PFSK-1 (cell line): ENCODE measurements at regions not wholly inside any gene's neighbourhood (a gene's known extent, or its start where the extent isn't known, plus 50 kb on each side); places are given as distances from the start of the nearest gene placed in this dataset.

Source experiments
- POLR2AphosphoS5 ChIP-seq: IDR thresholded peaks from 2 replicates; pipeline ENCODE4 v1.6.1; 2012; ENCODE audit warnings: low read depth, mild to moderate bottlenecking, control low read depth, low read length, moderate library complexity
- TAF1 ChIP-seq: IDR thresholded peaks from 2 replicates; pipeline ENCODE4 v1.6.1; 2012; ENCODE audit warnings: low read length, control low read depth, borderline replicate concordance; ENCODE audit not compliant: insufficient read depth
- TF ChIP-seq, protein P1 (sequence below), 2 experiments: IDR thresholded peaks; 2 replicates each; pipeline versions ENCODE4 v1.6.1 to v1.8.0; 2011 to 2012; ENCODE audit warnings: low read depth in 2 of 2, low read length in 2 of 2, control low read depth in 1 of 2, inconsistent platforms in 1 of 2, mild to moderate bottlenecking in 1 of 2, moderate library complexity in 1 of 2; ENCODE audit not compliant: insufficient read depth in 1 of 2

DNA sequence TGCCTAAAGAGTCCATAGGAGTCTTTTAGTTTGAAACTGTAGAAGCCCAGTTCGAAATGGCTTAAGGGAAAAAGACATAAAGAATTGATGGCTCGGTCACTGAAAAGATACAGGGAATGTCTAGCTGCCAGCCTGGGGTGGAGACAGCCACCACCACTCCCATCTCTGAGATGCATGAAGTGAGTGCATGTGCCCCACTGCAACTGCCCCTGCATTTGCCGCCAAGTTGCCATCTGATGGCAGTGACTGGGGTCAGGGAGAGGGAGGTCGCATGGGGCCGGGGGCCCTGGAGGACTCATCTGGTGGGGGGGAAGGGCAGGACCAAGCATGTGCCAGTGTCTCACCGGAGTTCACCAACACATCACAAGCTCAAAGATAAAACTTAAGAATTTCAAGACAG is 385.8 kb upstream of the SULF2 start:
- TF ChIP-seq, protein P1, sequence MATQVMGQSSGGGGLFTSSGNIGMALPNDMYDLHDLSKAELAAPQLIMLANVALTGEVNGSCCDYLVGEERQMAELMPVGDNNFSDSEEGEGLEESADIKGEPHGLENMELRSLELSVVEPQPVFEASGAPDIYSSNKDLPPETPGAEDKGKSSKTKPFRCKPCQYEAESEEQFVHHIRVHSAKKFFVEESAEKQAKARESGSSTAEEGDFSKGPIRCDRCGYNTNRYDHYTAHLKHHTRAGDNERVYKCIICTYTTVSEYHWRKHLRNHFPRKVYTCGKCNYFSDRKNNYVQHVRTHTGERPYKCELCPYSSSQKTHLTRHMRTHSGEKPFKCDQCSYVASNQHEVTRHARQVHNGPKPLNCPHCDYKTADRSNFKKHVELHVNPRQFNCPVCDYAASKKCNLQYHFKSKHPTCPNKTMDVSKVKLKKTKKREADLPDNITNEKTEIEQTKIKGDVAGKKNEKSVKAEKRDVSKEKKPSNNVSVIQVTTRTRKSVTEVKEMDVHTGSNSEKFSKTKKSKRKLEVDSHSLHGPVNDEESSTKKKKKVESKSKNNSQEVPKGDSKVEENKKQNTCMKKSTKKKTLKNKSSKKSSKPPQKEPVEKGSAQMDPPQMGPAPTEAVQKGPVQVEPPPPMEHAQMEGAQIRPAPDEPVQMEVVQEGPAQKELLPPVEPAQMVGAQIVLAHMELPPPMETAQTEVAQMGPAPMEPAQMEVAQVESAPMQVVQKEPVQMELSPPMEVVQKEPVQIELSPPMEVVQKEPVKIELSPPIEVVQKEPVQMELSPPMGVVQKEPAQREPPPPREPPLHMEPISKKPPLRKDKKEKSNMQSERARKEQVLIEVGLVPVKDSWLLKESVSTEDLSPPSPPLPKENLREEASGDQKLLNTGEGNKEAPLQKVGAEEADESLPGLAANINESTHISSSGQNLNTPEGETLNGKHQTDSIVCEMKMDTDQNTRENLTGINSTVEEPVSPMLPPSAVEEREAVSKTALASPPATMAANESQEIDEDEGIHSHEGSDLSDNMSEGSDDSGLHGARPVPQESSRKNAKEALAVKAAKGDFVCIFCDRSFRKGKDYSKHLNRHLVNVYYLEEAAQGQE (IDR thresholded peaks at IDR 0.05; ENCODE audit: insufficient read depth in 1 of 2, low read depth in 2 of 2, low read length in 2 of 2): no peak
- TF ChIP-seq TAF1 (no peak), POLR2AphosphoS5 (no peak)
